IMR-90 (cell line): ENCODE measurements at regions not wholly inside any gene's neighbourhood (a gene's known extent, or its start where the extent isn't known, plus 50 kb on each side); places are given as distances from the start of the nearest gene placed in this dataset.

Experiments used
- ATAC-seq: fragments of 200-7000 bp; cut with Tn5 transposase; 2 replicates; pipeline ENCODE4 v1.9.1; 2020; ENCODE audit warnings: low read depth, mild to moderate bottlenecking, moderate library complexity
- BruUV-seq: library from RNA; stranded (reverse); fragments of 400-500 nt; replicated peaks from 2 replicates; lab custom pipeline; 2021; lab: Mats Ljungman, UMichigan
- CTCF ChIA-PET: fragments of 300-600 bp; formaldehyde crosslinking; extraction: SDS; loops from one replicate; lab custom pipeline; 2021; ENCODE audit warnings: antibody characterized with exemption; lab: Yijun Ruan, JAX
- POLR2A ChIA-PET: fragments of 300-600 bp; sonication (Branson Sonifier 250); formaldehyde crosslinking; loops from one replicate; lab custom pipeline; 2022; ENCODE audit warnings: antibody characterized with exemption; ENCODE audit not compliant: unreplicated experiment; lab: Charles Lee
- DNase-seq: peaks from one replicate; pipeline ENCODE4 v3.0.0; 2013
- H2AFZ ChIP-seq: replicated peaks from 2 replicates; pipeline ENCODE3; 2013; ENCODE audit warnings: low read length, mild to moderate bottlenecking; ENCODE audit not compliant: poor library complexity
- H2AK5ac ChIP-seq: 2 replicates; pipeline ENCODE4 v1.6.1; 2013; ENCODE audit warnings: low read depth, low read length, inconsistent platforms
- H2AK9ac ChIP-seq: replicated peaks from 2 replicates; pipeline ENCODE3; 2013; ENCODE audit warnings: mild to moderate bottlenecking, low read depth, low read length, moderate library complexity; ENCODE audit not compliant: poor library complexity
- H2BK120ac ChIP-seq: 2 replicates; pipeline ENCODE4 v1.6.1; 2013; ENCODE audit warnings: low read depth, low read length, inconsistent platforms
- H2BK15ac ChIP-seq: 3 replicates; pipeline ENCODE4 v1.6.1; 2013; ENCODE audit warnings: low read depth, low read length, inconsistent platforms
- H2BK20ac ChIP-seq: 2 replicates; pipeline ENCODE4 v1.6.1; 2013; ENCODE audit warnings: low read depth, mild to moderate bottlenecking, inconsistent platforms, low read length, moderate library complexity
- H2BK5ac ChIP-seq: 2 replicates; pipeline ENCODE4 v1.6.1; 2013; ENCODE audit warnings: mild to moderate bottlenecking, low read depth, low read length, inconsistent platforms; ENCODE audit not compliant: poor library complexity, severe bottlenecking
- H3K14ac ChIP-seq: replicated peaks from 2 replicates; pipeline ENCODE4 v1.6.1; 2013; ENCODE audit warnings: low read depth, low read length, inconsistent platforms
- H3K18ac ChIP-seq: 2 replicates; pipeline ENCODE4 v1.6.1; 2013; ENCODE audit warnings: low read depth, low read length, control low read depth
- H3K23ac ChIP-seq: 2 replicates; pipeline ENCODE4 v1.6.1; 2013; ENCODE audit warnings: low read depth, low read length, inconsistent platforms
- H3K27ac ChIP-seq: 2 replicates; pipeline ENCODE4 v1.5.1; 2013; ENCODE audit warnings: mild to moderate bottlenecking, control low read depth, low read length; ENCODE audit not compliant: insufficient read depth
- H3K27me3 ChIP-seq: 2 replicates; pipeline ENCODE4 v1.6.1; 2013; ENCODE audit warnings: low read length; ENCODE audit not compliant: control insufficient read depth, insufficient read depth
- H3K36me3 ChIP-seq: 2 replicates; pipeline ENCODE4 v1.6.1; 2013; ENCODE audit warnings: low read length, mixed read lengths; ENCODE audit not compliant: control insufficient read depth, insufficient read depth
- H3K4ac ChIP-seq: 2 replicates; pipeline ENCODE4 v1.6.1; 2013; ENCODE audit warnings: low read depth, low read length, inconsistent platforms
- H3K4me1 ChIP-seq: 2 replicates; pipeline ENCODE4 v1.6.1; 2013; ENCODE audit warnings: low read length, mixed read lengths; ENCODE audit not compliant: control insufficient read depth, insufficient read depth
- H3K4me2 ChIP-seq: 2 replicates; pipeline ENCODE4 v1.6.1; 2013; ENCODE audit warnings: low read depth, mild to moderate bottlenecking, control low read depth, low read length, moderate library complexity
- H3K4me3 ChIP-seq: 2 replicates; pipeline ENCODE4 v1.5.1; 2013; ENCODE audit warnings: low read depth, mild to moderate bottlenecking, control low read depth, low read length, moderate library complexity; ENCODE audit not compliant: insufficient read depth
- H3K56ac ChIP-seq: 2 replicates; pipeline ENCODE4 v1.6.1; 2013; ENCODE audit warnings: low read length, inconsistent platforms; ENCODE audit not compliant: insufficient read depth; ENCODE audit errors: extremely low read depth
- H3K79me1 ChIP-seq, 2 experiments: 2 replicates each; pipeline ENCODE4 v1.6.1; 2013; ENCODE audit warnings: low read length in 2 of 2, inconsistent platforms in 1 of 2, low read depth in 1 of 2
- H3K9ac ChIP-seq: 2 replicates; pipeline ENCODE4 v1.6.1; 2013; ENCODE audit warnings: low read depth, low read length, control low read depth
- H3K9me1 ChIP-seq: 2 replicates; pipeline ENCODE4 v1.6.1; 2013; ENCODE audit warnings: low read length, inconsistent platforms; ENCODE audit not compliant: insufficient read depth
- H3K9me3 ChIP-seq: 2 replicates; pipeline ENCODE4 v1.6.1; 2013; ENCODE audit warnings: low read length; ENCODE audit not compliant: control insufficient read depth, insufficient read depth
- H4K20me1 ChIP-seq: 2 replicates; pipeline ENCODE4 v1.6.1; 2013; ENCODE audit warnings: low read length, inconsistent platforms; ENCODE audit not compliant: insufficient read depth
- H4K5ac ChIP-seq: 2 replicates; pipeline ENCODE4 v1.6.1; 2013; ENCODE audit warnings: mild to moderate bottlenecking, low read depth, low read length, control low read depth
- H4K8ac ChIP-seq, 2 experiments: 2 replicates each; pipeline ENCODE4 v1.6.1; 2013; ENCODE audit warnings: low read depth in 2 of 2, low read length in 2 of 2, control low read depth in 1 of 2, inconsistent platforms in 1 of 2
- H4K91ac ChIP-seq: 2 replicates; pipeline ENCODE4 v1.6.1; 2013; ENCODE audit warnings: low read depth, low read length, inconsistent platforms; ENCODE audit not compliant: insufficient read depth
- MAFK ChIP-seq: IDR thresholded peaks from 2 replicates; pipeline ENCODE4 v1.6.1; 2012; ENCODE audit warnings: low read depth, low read length, improper control_type of control experiment
- WGBS, 2 experiments: methylation state at CpG; one replicate each; pipeline versions ENCODE4 v1.1.5 to v1.1.7; 2013; ENCODE audit warnings: missing lambda C conversion rate in 2 of 2; ENCODE audit not compliant: insufficient read length in 1 of 2; ENCODE audit errors: extremely low coverage in 2 of 2; 5-methylcytosine and 5-hydroxymethylcytosine counted together
- dilution Hi-C: fragments of 300-500 bp; cut with HindIII; formaldehyde crosslinking; loops from one replicate; pipeline ENCODE4 v1.14.3; 2018; ENCODE audit warnings: low sequenced_read_pairs; ENCODE audit not compliant: unreplicated experiment
- in situ Hi-C: fragments of 300-500 bp; cut with MboI; formaldehyde crosslinking; loops from 3 replicates; pipeline ENCODE4 v1.14.3; 2019; ENCODE audit warnings: low sequenced_read_pairs, inconsistent platforms, mixed read lengths
- intact Hi-C: fragments of 100-400 bp; cut with micrococcal nuclease; formaldehyde crosslinking; loops from 2 replicates; pipeline ENCODE4 v1.10.0; 2022
- TF ChIP-seq, protein P1 (sequence below): conservative IDR thresholded peaks from 2 replicates; pipeline ENCODE4 v1.5.1; 2012; ENCODE audit warnings: mild to moderate bottlenecking, low read depth, low read length, improper control_type of control experiment

DNA sequence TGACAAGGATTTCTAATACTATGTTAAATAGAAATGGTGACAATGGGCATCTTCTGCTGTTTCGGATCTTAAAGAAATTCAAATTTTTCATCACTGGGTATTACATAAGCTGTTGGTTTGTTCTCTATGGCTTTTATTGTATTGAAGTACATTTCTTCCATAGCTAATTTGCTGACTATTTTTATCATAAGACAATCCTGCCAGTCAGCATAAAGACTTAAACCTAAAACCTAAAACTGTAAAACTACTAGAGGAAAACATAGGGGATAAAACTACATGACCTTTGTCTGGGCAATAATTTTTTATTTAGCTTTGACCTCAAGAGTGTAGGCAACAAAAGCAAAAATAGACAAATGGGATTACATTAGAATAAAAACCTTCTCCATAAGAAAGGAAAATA lies 1017.4 kb downstream of the SI start:
- H2BK5ac ChIP-seq, result no peak overlapping the region
- H3K4me1 ChIP-seq, result no peaks in the 10 kb centered on the region
- POLR2A ChIA-PET, result no interaction called here
- DNase-seq, result no peak
- no peak overlapping the region for H3K4ac ChIP-seq
- no TSS peak for BruUV-seq
- intact Hi-C loops (no loop called here), dilution Hi-C loops (no loop called here), in situ Hi-C loops (no loop called here)
- no peak for ATAC-seq
- no peak overlapping the region for H4K5ac ChIP-seq
- no peak overlapping the region for H4K91ac ChIP-seq
- H3K9ac ChIP-seq, result no peak overlapping the region
- H2BK15ac ChIP-seq, result no peak overlapping the region
- H2AFZ ChIP-seq, result no peak overlapping the region
- H2AK5ac ChIP-seq, result no peak overlapping the region
- H3K9me3 ChIP-seq, result peaks cover 2% of the 10 kb centered on the region
- H3K9me1 ChIP-seq, result no peaks in the 10 kb centered on the region
- H3K23ac ChIP-seq, result no peak overlapping the region
- H3K14ac ChIP-seq, result no peak overlapping the region
- no peaks in the 10 kb centered on the region for H3K79me1 ChIP-seq
- H2BK120ac ChIP-seq, result no peak overlapping the region
- WGBS, 2 experiments, result no CpG with 5 or more reads among the region's 1 CpG
- TF ChIP-seq, protein P1, sequence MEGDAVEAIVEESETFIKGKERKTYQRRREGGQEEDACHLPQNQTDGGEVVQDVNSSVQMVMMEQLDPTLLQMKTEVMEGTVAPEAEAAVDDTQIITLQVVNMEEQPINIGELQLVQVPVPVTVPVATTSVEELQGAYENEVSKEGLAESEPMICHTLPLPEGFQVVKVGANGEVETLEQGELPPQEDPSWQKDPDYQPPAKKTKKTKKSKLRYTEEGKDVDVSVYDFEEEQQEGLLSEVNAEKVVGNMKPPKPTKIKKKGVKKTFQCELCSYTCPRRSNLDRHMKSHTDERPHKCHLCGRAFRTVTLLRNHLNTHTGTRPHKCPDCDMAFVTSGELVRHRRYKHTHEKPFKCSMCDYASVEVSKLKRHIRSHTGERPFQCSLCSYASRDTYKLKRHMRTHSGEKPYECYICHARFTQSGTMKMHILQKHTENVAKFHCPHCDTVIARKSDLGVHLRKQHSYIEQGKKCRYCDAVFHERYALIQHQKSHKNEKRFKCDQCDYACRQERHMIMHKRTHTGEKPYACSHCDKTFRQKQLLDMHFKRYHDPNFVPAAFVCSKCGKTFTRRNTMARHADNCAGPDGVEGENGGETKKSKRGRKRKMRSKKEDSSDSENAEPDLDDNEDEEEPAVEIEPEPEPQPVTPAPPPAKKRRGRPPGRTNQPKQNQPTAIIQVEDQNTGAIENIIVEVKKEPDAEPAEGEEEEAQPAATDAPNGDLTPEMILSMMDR, result no peak
- TF ChIP-seq MAFK, result peak; percentile 48
- H3K56ac ChIP-seq, result no peak overlapping the region
- CTCF ChIA-PET, result no interaction called here
- H3K4me3 ChIP-seq, result no peak overlapping the region
- no peak overlapping the region for H4K8ac ChIP-seq
- no peak overlapping the region for H3K27ac ChIP-seq
- no peaks in the 10 kb centered on the region for H4K20me1 ChIP-seq
- no peak overlapping the region for H3K18ac ChIP-seq
- no peaks in the 10 kb centered on the region for H3K27me3 ChIP-seq
- H3K4me2 ChIP-seq, result no peak overlapping the region
- no peak overlapping the region for H2BK20ac ChIP-seq
- no peaks in the 10 kb centered on the region for H3K36me3 ChIP-seq
- H2AK9ac ChIP-seq, result no peak overlapping the region
